Sciatic nerve (tissue), 2 donors: ENCODE measurements at regions not wholly inside any gene's neighbourhood (a gene's known extent, or its start where the extent isn't known, plus 50 kb on each side); places are given as distances from the start of the nearest gene placed in this dataset.

Experiments used
- ATAC-seq: fragments of 200-7000 bp; cut with Tn5 transposase; one replicate; pipeline ENCODE4 v1.9.1; 2020; ENCODE audit warnings: mild to moderate bottlenecking, moderate library complexity
- DNase-seq: peaks from one replicate; pipeline ENCODE4 v3.0.0-alpha.2; 2020; ENCODE audit warnings: low spot score
- intact Hi-C: fragments of 100-400 bp; cut with DNase I; formaldehyde crosslinking; loops from one replicate; pipeline ENCODE4 v1.14.2; 2022
- donor health status: DM: no; HTN: no; CAD: no.
- donor health status: DM: no; HTN: no; CAD: no.

DNA sequence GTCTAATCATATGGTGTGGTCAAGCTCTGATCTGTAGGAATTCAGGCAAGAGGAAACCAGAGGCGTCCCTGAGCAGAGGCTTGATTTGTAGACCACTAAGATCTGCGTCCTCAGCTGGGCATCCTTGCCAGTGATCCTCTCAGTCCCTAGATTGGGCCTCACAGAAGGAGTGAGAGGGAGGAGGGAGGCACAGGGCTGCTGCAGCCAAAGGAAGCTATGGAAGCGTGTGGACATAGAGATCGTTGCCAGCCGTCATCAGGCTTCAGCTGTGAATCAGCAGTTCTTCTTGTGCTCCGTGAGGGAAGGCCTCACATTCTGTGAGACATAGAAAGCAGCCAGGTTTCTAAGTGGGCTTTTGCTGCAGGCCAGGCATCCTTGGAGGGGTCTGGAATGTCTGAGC, 254.6 kb upstream of the KIRREL3 start:
- DNase-seq, result no peak
- intact Hi-C loops, result no loop called here
- no peak for ATAC-seq

GRCh38 chr11:127252321-127252720, 251.8 kb upstream of the KIRREL3 start:
- intact Hi-C loops, result no loop called here
- peak; percentile 20 for ATAC-seq

DNA sequence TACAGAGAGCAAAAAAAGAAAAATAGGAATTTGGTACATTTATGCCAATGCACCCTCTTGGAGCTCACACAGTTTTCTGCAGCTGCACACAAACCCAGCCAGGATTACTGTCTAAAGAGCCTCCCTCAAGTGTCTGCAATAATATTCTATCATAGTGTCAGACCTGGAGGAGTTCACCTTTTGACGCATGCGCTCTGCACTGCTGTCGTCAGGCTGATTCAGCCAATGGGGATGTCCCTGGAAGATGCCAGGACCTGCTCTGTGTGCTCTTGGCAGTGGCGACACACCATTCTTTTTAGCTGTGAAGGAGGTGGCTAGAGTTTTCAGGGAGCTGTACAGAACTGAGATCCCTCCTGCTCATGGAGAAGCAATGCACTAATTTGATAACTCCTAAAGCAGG, 249.0 kb upstream of the KIRREL3 start:
- intact Hi-C loops, result no loop called here
- no peak for ATAC-seq
- no peak for DNase-seq

More at GRCh38 chr11:127252321-127252720, 251.8 kb upstream of the KIRREL3 start:
- no peak for DNase-seq

- ATAC-seq, result no peak
- intact Hi-C loops, result no loop called here
- DNase-seq, result no peak
Measured at GRCh38 chr11:127248476-127248875, 247.9 kb upstream of the KIRREL3 start.

GRCh38 chr11:127247261-127247851, 246.8 kb upstream of the KIRREL3 start:
- intact Hi-C loops, result no loop called here
- DNase-seq (no peak), ATAC-seq (no peak)

DNA sequence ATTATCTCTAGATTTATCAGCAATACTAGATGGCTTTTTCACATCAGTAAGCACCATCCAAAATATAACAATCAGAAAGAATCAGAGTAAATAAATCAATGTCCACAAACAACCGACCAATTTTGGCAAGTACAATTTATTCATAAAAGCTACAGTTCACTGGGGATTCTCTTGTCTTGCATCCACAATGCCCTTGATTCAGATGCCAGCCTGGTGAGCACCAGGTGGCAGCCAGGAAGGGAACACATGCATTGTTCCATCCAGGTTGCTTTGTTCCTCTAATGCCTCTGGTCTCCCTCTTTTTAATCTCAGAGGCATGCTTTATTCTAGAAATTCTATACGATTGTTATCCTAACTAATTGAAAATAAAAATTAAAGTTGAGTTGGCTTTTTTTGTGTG, 242.1 kb upstream of the KIRREL3 start:
- no peak for ATAC-seq
- intact Hi-C loops, result no loop called here
- DNase-seq, result no peak

DNA sequence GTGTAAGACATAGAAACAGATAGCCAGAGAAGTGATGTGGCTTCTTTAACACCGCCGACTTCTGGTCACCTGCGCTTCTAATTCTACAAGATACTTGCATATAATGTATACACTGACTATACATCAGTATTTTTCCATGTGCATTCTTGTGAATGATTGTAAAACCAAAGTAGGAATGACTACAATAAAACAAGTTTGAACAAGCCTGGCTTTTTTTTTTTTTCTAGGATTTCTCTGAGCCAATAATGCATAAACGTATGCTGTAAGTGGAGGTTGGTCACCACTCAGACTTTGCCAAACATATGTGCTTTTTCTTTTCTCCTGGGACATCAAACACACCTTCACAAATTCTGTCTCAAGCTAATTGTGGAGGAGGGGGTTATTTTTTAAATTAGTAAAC, 237.8 kb upstream of the KIRREL3 start:
- no peak for DNase-seq

GRCh38 chr11:127236776-127237175, 236.2 kb upstream of the KIRREL3 start:
- ATAC-seq (no peak), DNase-seq (no peak)
- intact Hi-C loops, result no loop called here

More for the DNA sequence above, 237.8 kb upstream of the KIRREL3 start:
- no peak for ATAC-seq
- intact Hi-C loops, result no loop called here

GRCh38 chr11:127233998-127234397, 233.4 kb upstream of the KIRREL3 start:
- DNase-seq (no peak), ATAC-seq (no peak)
- intact Hi-C loops, result no loop called here

GRCh38 chr11:127230392-127230791, 229.8 kb upstream of the KIRREL3 start:
- ATAC-seq (no peak), DNase-seq (no peak)
- intact Hi-C loops, result no loop called here

DNA sequence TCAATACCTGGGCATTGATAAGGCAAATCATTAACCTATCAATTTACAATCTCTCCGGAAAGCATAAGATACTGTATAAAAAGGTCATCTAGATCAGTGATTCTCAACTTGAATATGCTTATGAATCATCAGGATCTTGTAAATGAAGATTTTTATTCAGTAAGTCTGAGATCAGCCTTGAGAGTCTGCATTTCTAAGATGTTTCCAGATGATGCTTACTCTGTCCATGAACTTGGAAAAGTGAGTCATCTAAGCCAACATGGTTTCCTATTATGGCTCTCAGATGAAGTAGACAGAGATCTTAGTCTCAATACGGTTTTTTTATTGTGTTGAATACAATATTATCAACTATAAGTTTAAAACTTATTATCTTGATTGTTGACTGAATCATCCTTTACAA, 226.4 kb upstream of the KIRREL3 start:
- DNase-seq (no peak), ATAC-seq (no peak)
- intact Hi-C loops, result no loop called here

DNA sequence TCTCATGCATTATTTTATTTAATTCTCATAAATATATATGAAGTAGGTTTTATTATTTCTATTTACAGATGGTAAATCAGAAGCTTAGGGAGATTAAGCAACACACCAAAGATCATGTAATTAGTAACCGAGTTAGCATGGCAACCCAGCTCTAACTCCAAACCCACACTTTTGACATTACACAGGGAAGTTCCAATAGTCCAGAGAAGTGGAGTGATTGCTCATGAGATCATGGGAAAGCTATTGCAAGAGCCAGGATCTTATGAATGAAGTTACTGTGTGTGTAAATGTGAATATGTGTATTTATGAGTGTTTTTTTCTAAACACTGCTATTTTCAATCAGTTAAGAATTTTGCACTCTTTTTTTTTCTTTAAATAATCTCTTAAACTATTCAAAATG, 225.8 kb upstream of the KIRREL3 start:
- ATAC-seq, result no peak
- no peak for DNase-seq
- intact Hi-C loops, result no loop called here

GRCh38 chr11:127225619-127226018, 225.0 kb upstream of the KIRREL3 start:
- intact Hi-C loops, result no loop called here
- DNase-seq (no peak), ATAC-seq (no peak)

GRCh38 chr11:127224276-127224675, 223.7 kb upstream of the KIRREL3 start:
- intact Hi-C loops, result no loop called here
- no peak for ATAC-seq

GRCh38 chr11:127223633-127224032, 223.1 kb upstream of the KIRREL3 start:
- no peak for ATAC-seq
- intact Hi-C loops, result no loop called here
- no peak for DNase-seq

More at GRCh38 chr11:127224276-127224675, 223.7 kb upstream of the KIRREL3 start:
- no peak for DNase-seq

- no peak for DNase-seq
- intact Hi-C loops, result no loop called here
- no peak for ATAC-seq
Measured at GRCh38 chr11:127223026-127223425, 222.5 kb upstream of the KIRREL3 start.

- ATAC-seq, result no peak
- DNase-seq, result no peak
- intact Hi-C loops, result no loop called here
Measured at GRCh38 chr11:127219704-127220103, 219.1 kb upstream of the KIRREL3 start.

- ATAC-seq (no peak), DNase-seq (no peak)
- intact Hi-C loops, result no loop called here
Measured at GRCh38 chr11:127218275-127218608, 217.7 kb upstream of the KIRREL3 start.

- ATAC-seq, result no peak
- DNase-seq, result no peak
- intact Hi-C loops, result no loop called here
Measured at GRCh38 chr11:127217452-127218274, 217.1 kb upstream of the KIRREL3 start.

- ATAC-seq, result no peak
- DNase-seq, result no peak
- intact Hi-C loops, result no loop called here
Measured at GRCh38 chr11:127205688-127206217, 205.2 kb upstream of the KIRREL3 start.

GRCh38 chr11:127203490-127203889, 202.9 kb upstream of the KIRREL3 start:
- no peak for ATAC-seq
- DNase-seq, result no peak
- intact Hi-C loops, result no loop called here
